T follicular helper cell (primary cell): ENCODE measurements at regions not wholly inside any gene's neighbourhood (a gene's known extent, or its start where the extent isn't known, plus 50 kb on each side); places are given as distances from the start of the nearest gene placed in this dataset.

Experiments used
- DNase-seq: peaks from one replicate; pipeline ENCODE4 v3.0.0-alpha.2; 2020; ENCODE audit warnings: low read depth

GRCh38 chr3:117756563-117756962, 1047.0 kb downstream of the TUSC7 start:
- DNase-seq, result no peak

- no peak for DNase-seq
Measured at GRCh38 chr3:117761703-117762620, 1052.4 kb downstream of the TUSC7 start.

GRCh38 chr3:117762621-117763037, 1053.0 kb downstream of the TUSC7 start:
- DNase-seq, result no peak

GRCh38 chr3:117763561-117763960, 1054.0 kb downstream of the TUSC7 start:
- DNase-seq, result no peak

- no peak for DNase-seq
Measured at GRCh38 chr3:117768581-117768980, 1059.0 kb downstream of the TUSC7 start.

- DNase-seq, result no peak
Measured at GRCh38 chr3:117774130-117774529, 1064.6 kb downstream of the TUSC7 start.

- no peak for DNase-seq
Measured at GRCh38 chr3:117786349-117786748, 1076.8 kb downstream of the TUSC7 start.

GRCh38 chr3:117788061-117788460, 1078.5 kb downstream of the TUSC7 start:
- DNase-seq, result no peak

- DNase-seq, result no peak
Measured at GRCh38 chr3:117788506-117788905, 1078.9 kb downstream of the TUSC7 start.

GRCh38 chr3:117790235-117790987, 1080.8 kb downstream of the TUSC7 start:
- no peak for DNase-seq

- no peak for DNase-seq
Measured at GRCh38 chr3:117793622-117794265, 1084.2 kb downstream of the TUSC7 start.

- no peak for DNase-seq
Measured at GRCh38 chr3:117798221-117798620, 1088.6 kb downstream of the TUSC7 start.

- DNase-seq, result no peak
Measured at GRCh38 chr3:117798687-117799386, 1089.3 kb downstream of the TUSC7 start.

GRCh38 chr3:117799387-117799735, 1089.8 kb downstream of the TUSC7 start:
- no peak for DNase-seq

GRCh38 chr3:117801912-117802239, 1092.3 kb downstream of the TUSC7 start:
- DNase-seq, result no peak

GRCh38 chr3:117809186-117810081, 1099.9 kb downstream of the TUSC7 start:
- DNase-seq, result no peak

- DNase-seq, result no peak
Measured at GRCh38 chr3:117811786-117812185, 1102.2 kb downstream of the TUSC7 start.

GRCh38 chr3:117814975-117815374, 1105.4 kb downstream of the TUSC7 start:
- no peak for DNase-seq

GRCh38 chr3:117817103-117817502, 1107.5 kb downstream of the TUSC7 start:
- DNase-seq, result no peak

- DNase-seq, result no peak
Measured at GRCh38 chr3:117818592-117818991, 1109.0 kb downstream of the TUSC7 start.

GRCh38 chr3:117820658-117821299, 1111.2 kb downstream of the TUSC7 start:
- no peak for DNase-seq
